Tibial artery (tissue), 4 donors: ENCODE measurements at regions not wholly inside any gene's neighbourhood (a gene's known extent, or its start where the extent isn't known, plus 50 kb on each side); places are given as distances from the start of the nearest gene placed in this dataset.

ENCODE experiments used
- DNase-seq, 2 donors: peaks; one replicate each; pipeline ENCODE4 v3.0.0-alpha.2; 2019
- H3K27ac ChIP-seq, 2 donors: fragments of 200-600 bp; sonication (generic) in 1 of 2; 1 replicate in 1 of 2; 2 replicates in 1 of 2; pipeline ENCODE4 v1.5.1; 2018 to 2019; ENCODE audit warnings: mild to moderate bottlenecking in 1 of 2
- H3K27me3 ChIP-seq, 2 donors: fragments of 200-600 bp; sonication (generic) in 1 of 2; one replicate each; pipeline versions ENCODE4 v1.5.1 to v1.6.0; 2016 to 2019
- H3K36me3 ChIP-seq, 3 donors: fragments of 200-600 bp; sonication (generic) in 2 of 3; one replicate each; pipeline ENCODE4 v1.5.1; 2016 to 2019; ENCODE audit warnings: mild to moderate bottlenecking in 2 of 3
- H3K4me1 ChIP-seq, 4 donors: fragments of 200-600 bp; sonication (generic) in 2 of 4; 1 replicate in 3 of 4; 2 replicates in 1 of 4; pipeline ENCODE4 v1.5.1; 2016 to 2019
- H3K4me3 ChIP-seq, 2 donors: fragments of 200-600 bp; sonication (generic) in 1 of 2; 1 replicate in 1 of 2; 2 replicates in 1 of 2; pipeline ENCODE4 v1.5.1; 2018 to 2019; ENCODE audit warnings: mild to moderate bottlenecking in 2 of 2
- H3K9me3 ChIP-seq, 3 donors: fragments of 200-600 bp; sonication (generic) in 1 of 3; one replicate each; pipeline ENCODE4 v1.5.1; 2016 to 2019
- CTCF ChIP-seq, 2 experiments: fragments of 200-600 bp in 1 of 2; fragments of 450-650 bp in 1 of 2; IDR thresholded peaks; one replicate each; pipeline ENCODE4 v1.5.1; 2017 to 2019; ENCODE audit warnings: antibody characterized with exemption in 2 of 2, mild to moderate bottlenecking in 1 of 2, moderate library complexity in 1 of 2
- intact Hi-C: fragments of 100-400 bp; cut with DNase I; formaldehyde crosslinking; loops from one replicate; pipeline ENCODE4 v1.15.0; 2023; ENCODE audit warnings: low total_unique reads

- no peaks in the 10 kb centered on the region for H3K9me3 ChIP-seq
- no peak overlapping the region for H3K27ac ChIP-seq
- no peak for TF ChIP-seq CTCF (IDR thresholded peaks at IDR 0.05)
- no peaks in the 10 kb centered on the region for H3K4me1 ChIP-seq
- no peak for DNase-seq
- H3K4me3 ChIP-seq = no peak overlapping the region
- no peaks in the 10 kb centered on the region for H3K36me3 ChIP-seq
- H3K27me3 ChIP-seq = no peaks in the 10 kb centered on the region
- intact Hi-C loops = loop anchor here (2.0 kb wide), 1 partner anchor 51 kb away; no protein-coding TSS in a partner anchor
These were observed 444.0 kb upstream of the SLC35B3 start for GRCh38 chr6:8879334-8879733.

GRCh38 chr6:8875986-8876385, 440.6 kb upstream of the SLC35B3 start:
- H3K4me1 ChIP-seq = no peaks in the 10 kb centered on the region
- intact Hi-C loops = no loop called here
- no peaks in the 10 kb centered on the region for H3K27me3 ChIP-seq
- H3K4me3 ChIP-seq = no peak overlapping the region
- TF ChIP-seq CTCF (IDR thresholded peaks at IDR 0.05) = no peak
- no peaks in the 10 kb centered on the region for H3K9me3 ChIP-seq
- H3K27ac ChIP-seq = no peak overlapping the region
- H3K36me3 ChIP-seq = no peaks in the 10 kb centered on the region
- DNase-seq = no peak

- intact Hi-C loops = no loop called here
- H3K9me3 ChIP-seq = no peaks in the 10 kb centered on the region
- no peaks in the 10 kb centered on the region for H3K27me3 ChIP-seq
- TF ChIP-seq CTCF (IDR thresholded peaks at IDR 0.05) = no peak
- no peak for DNase-seq
- H3K36me3 ChIP-seq = no peaks in the 10 kb centered on the region
- H3K27ac ChIP-seq = no peak overlapping the region
- H3K4me3 ChIP-seq = no peak overlapping the region
- no peaks in the 10 kb centered on the region for H3K4me1 ChIP-seq
These were observed 437.2 kb upstream of the SLC35B3 start for GRCh38 chr6:8872589-8872988.

- Histone ChIP-seq H3K4me3 (no peak overlapping the region), H3K4me1 (no peaks in the 10 kb centered on the region), H3K27ac (no peak overlapping the region), H3K9me3 (no peaks in the 10 kb centered on the region), H3K27me3 (no peaks in the 10 kb centered on the region), H3K36me3 (no peaks in the 10 kb centered on the region)
- no peak for DNase-seq
- no peak for TF ChIP-seq CTCF (IDR thresholded peaks at IDR 0.05)
- intact Hi-C loops = no loop called here
These were observed 430.1 kb upstream of the SLC35B3 start for GRCh38 chr6:8865451-8865850.

GRCh38 chr6:8860671-8861070, 425.3 kb upstream of the SLC35B3 start:
- H3K9me3 ChIP-seq = no peaks in the 10 kb centered on the region
- intact Hi-C loops = no loop called here

More at GRCh38 chr6:8860671-8861070, 425.3 kb upstream of the SLC35B3 start:
- TF ChIP-seq CTCF (IDR thresholded peaks at IDR 0.05) = no peak
- H3K36me3 ChIP-seq = no peaks in the 10 kb centered on the region
- H3K4me1 ChIP-seq = no peaks in the 10 kb centered on the region
- no peaks in the 10 kb centered on the region for H3K27me3 ChIP-seq
- no peak for DNase-seq
- H3K4me3 ChIP-seq = no peak overlapping the region
- no peak overlapping the region for H3K27ac ChIP-seq
